T-helper 2 cell treated with Interferon-gamma antibody and Interleukin-4, amounts not matched to agents 100 ng/mL and 5 ng/mL, for 36 hours (primary cell): ENCODE measurements at regions not wholly inside any gene's neighbourhood (a gene's known extent, or its start where the extent isn't known, plus 50 kb on each side); places are given as distances from the start of the nearest gene placed in this dataset.
"Not testable (repeated sequence)": the region's sequence is repeated elsewhere in the genome, so short reads cannot be mapped to it uniquely, and the experiment has no call there.

Source experiments
- intact Hi-C: fragments of 100-400 bp; cut with micrococcal nuclease; formaldehyde crosslinking; loops from one replicate; pipeline ENCODE4 v1.15.1; 2023

GRCh38 chr9:25461416-25461815 lies 216.8 kb downstream of the TUSC1 start:
- intact Hi-C loops: no loop called here

DNA sequence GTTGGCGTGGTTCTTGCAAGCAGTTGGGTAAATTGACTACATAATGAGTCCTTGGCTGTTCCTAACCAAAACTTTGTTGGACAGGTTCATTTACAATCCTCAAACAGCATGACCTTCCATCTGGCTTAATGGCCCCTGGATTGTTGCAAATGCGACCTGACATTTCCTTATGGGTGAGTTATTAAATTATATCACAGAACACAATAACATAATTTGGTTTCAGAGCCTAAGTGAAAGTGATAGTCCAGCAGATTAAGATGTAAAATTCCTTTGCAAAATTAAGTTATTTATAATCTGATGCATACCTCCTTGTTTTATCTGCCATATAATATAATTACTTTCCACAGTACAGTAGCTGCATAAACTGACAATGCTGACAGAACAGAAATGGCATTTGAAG lies 224.4 kb downstream of the TUSC1 start:
- intact Hi-C loops: loop anchor here (1.0 kb wide), 1 partner anchor 8 kb away; no protein-coding TSS in a partner anchor

DNA sequence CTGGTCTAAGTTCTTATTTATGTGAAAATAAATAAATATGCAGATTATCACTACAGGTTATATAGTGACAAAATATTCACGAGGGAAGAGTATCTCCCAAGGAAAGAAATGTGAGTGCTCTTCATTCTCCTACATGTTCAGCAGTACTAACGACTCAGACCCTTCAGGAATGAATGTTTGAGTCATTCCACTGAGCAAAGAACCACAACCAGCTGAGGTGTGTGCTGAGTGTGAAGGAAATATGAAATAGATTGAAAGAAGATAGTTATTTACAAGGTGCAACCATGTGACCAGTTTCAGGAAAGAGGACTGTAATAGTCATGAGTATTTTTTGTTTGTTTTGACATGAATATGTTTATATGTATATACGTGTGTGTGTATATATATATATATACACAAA lies 228.7 kb downstream of the TUSC1 start:
- intact Hi-C loops: no loop called here

GRCh38 chr9:25445721-25446120 lies 232.5 kb downstream of the TUSC1 start:
- intact Hi-C loops: loop anchor here (1.0 kb wide), 1 partner anchor 9 kb away; no protein-coding TSS in a partner anchor

DNA sequence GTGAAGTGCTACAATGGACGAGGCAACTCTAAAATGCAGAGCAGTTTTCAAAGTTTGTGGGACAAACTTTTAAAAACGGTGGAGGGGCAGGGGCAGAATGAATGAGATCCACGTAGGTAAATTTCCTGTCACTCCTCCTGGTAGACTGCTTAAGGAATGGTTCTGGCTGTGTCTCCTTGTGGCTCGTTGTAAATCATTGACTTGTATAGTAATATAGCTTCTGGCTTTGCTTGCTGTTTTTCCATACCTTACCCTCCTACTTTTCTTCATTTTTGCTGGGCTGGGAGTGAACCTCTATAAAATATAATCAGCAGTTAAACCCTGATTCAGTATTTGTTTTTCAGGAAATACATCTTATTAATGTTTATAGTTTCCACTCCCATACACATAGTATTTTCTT lies 235.7 kb downstream of the TUSC1 start:
- intact Hi-C loops: no loop called here

GRCh38 chr9:25427898-25428297 lies 250.3 kb downstream of the TUSC1 start:
- intact Hi-C loops: no loop called here

DNA sequence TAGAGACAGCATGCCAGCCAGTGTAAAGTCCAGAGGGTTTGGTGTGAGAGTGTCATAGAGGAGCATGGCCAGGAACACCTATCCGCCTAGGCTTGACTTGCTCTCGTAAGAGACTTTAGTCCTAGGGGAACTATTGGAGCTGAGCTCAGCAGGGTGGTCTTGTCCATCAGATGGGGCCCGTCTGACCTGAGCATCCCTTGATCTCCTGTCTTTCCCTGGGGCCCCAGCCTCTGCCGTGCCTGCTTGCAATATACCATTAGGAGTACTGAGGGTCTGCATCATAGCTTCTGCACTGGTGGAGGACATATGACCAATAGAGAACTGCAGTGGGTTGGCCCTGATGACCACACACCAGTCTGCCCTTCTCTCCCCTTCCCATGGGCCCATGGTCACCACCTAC lies 251.0 kb downstream of the TUSC1 start:
- intact Hi-C loops: no loop called here

DNA sequence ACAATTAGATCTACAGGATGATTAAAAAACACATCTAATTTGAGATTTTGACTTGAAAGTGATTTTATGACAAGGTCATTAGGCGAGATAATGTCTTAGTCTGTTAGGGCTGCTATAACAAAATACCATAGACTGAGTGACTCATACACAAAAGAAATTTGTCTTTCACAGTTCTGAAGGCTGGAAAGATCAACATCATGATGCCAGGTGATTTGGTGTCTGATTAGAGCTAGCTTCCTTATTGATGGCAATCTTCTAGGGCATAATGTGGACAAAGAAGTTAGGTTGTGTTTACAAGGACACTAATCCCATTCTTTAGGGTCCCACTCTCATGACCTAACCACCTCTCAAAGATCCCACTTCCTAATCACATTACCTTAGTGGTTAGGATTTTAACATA lies 256.7 kb downstream of the TUSC1 start:
- intact Hi-C loops: no loop called here

DNA sequence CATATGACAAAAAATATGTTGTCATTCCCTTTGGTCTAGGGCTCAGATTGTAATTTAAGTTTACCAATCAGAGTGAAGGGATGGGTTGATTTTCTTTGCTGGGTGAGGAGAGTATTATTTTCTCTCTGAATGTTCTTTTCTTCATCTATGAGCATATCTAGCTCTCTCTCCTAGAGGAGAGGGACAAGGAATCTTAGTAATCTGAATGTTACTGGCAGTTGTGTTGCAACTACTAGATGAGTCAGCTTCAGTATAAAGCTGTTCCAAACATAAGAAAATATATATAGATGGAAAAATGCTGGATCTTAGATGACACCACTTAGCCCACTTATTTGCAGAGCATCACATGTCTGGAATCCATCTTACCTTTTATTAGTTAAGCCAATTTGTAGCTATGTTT lies 259.3 kb downstream of the TUSC1 start:
- intact Hi-C loops: no loop called here

DNA sequence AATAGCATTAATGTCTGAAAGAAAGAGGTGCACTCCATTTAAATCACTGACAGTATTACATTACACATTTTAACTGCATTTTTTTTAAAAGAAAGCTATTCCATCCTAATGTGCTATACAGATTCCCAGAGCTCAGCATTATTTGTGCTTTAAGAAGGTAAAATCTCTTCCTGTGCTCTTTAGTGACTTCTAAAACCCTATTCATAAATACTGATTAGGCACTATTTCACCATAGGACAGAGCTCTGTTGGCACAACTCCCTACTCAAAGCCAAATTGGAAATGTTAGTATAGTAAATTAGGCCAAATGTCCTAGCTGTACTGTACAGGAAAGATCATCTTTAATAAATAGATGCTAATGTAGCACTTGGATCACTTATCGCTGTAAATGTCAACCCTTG lies 262.5 kb downstream of the TUSC1 start:
- intact Hi-C loops: no loop called here

DNA sequence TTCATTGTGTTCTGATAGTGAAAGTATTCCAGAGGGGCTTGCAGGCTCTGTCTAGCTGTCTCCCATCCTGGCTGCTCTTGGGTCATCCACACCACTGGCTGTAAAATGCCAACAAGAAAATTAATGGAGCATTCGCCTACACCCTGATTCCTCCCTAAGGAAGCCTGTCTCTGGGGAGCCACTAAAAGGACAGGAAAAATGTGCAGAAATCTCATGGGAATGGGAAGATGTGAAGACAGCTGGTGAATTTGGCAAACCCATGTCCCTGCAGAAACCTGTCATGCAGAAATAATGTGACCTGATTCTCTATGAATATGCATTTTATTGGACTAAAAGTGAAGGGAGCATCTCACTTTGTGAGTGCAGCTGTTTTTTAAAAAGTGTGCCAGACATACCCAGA lies 265.6 kb downstream of the TUSC1 start:
- intact Hi-C loops: no loop called here

DNA sequence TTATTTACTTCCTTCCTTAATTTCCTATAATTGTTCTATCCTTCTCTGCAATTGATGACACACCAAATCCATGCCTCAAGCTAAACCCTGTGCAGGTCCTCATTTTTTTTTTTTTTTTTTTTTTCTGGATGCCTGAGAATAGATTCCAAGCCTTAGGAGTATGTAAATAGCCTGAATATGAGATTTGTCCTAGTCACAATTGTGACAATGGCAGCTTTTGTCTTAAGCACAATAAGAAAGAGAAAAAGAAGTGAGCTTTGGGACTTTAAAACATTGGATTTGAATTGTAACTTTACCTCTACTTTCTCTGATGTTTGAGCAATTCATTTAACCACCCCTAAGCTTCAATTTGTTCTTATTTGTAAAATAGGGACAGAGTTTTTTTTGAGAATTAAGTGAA lies 280.5 kb downstream of the TUSC1 start:
- intact Hi-C loops: no loop called here

DNA sequence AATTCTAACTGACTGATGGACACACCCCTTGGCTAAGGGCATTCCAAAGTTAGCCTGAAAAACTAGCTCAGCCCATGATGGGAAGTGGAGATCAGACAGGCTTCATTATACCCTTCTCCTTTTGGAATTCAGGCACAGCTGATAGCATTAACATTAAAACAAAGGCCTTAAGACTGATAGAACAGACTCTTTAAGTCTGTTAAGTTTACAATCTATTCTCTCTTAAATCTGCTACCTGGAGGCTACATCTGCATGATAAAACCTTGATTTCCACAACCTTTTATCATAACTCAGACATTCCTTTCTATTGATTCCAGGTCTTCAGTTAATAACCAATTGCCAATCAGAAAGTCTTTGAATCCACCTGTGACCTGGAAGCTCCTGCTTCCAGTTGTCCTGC lies 281.4 kb downstream of the TUSC1 start:
- intact Hi-C loops: no loop called here

DNA sequence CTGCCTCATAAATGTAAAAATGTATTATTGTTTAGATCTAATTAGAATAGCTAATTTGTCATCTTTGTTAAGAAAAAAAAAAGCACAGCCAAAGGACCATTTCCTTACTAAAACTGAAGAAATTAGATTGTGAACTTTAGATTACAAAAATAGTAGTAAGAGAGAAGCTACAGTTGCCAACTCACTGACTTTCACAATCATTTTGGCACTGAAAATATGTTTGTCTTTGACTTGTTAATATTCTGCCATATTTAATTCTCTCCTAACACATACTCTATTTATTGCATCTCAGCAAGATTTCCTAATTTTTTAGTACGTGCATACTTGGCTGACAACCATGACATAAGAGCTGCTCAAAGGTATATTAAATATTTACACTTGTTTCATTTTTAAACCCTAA lies 297.1 kb downstream of the TUSC1 start:
- intact Hi-C loops: no loop called here

- intact Hi-C loops: no loop called here
These were observed 301.2 kb downstream of the TUSC1 start for GRCh38 chr9:25377039-25377438.

DNA sequence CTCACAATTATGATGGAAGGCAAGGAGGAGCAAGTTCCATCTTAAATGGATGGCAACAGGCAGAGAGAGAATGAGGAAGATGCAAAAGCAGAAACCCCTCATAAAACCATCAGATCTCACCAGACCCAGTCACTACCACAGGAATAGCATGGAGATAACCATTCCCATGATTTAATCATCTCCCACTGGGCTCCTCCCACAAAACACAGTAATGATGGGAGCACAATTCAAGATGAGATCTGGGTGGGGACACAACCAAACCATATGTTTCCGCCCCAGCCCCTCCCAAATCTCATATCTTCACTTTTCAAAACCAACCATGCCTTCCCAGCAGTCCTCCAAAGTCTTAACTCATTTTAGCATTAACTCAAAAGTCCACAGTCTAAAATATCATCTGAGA lies 304.0 kb downstream of the TUSC1 start:
- intact Hi-C loops: no loop called here

GRCh38 chr9:25366906-25367305 lies 311.3 kb downstream of the TUSC1 start:
- intact Hi-C loops: no loop called here

- intact Hi-C loops: no loop called here
These were observed 324.5 kb downstream of the TUSC1 start for GRCh38 chr9:25353783-25354182.

DNA sequence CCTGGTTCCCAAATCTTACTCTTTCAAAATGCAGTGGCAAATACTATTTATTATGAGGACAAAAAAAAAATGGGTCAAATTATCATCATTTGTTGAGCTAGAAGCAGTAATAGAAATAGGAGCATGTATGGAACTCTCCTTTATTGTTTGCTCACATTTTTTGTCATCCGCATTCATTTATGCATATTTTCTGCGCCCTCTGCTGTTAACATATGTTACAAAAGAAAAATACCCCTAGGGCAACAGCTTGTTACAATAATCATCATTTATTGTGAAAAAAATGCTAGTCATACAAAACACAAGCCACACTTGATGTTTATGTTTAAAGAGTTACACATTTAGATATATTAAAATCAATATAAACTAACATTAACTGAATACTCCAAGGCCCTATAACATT lies 328.2 kb downstream of the TUSC1 start:
- intact Hi-C loops: no loop called here

GRCh38 chr9:25322142-25322541 lies 356.1 kb downstream of the TUSC1 start:
- intact Hi-C loops: no loop called here

DNA sequence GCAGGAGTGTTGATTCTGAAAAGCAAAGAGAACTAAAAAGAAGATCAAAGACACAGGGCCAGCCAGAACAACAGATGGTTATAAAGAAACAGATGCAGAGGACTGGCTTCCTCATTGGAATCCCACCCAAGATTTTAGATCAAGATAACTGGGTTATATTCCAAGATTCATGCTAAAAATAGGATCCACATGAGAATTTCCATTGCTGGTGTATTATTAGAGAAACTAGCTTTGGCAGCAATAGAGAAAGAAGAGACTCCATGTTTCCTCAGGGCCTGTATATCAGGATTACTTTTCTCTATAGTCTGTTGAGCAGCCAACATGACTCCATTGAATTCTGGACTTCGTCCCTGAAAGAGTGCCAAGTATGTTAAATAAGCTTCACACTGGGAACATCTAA lies 367.3 kb downstream of the TUSC1 start:
- intact Hi-C loops: loop anchor here (5.0 kb wide), 1 partner anchor 51 kb away; no protein-coding TSS in a partner anchor

DNA sequence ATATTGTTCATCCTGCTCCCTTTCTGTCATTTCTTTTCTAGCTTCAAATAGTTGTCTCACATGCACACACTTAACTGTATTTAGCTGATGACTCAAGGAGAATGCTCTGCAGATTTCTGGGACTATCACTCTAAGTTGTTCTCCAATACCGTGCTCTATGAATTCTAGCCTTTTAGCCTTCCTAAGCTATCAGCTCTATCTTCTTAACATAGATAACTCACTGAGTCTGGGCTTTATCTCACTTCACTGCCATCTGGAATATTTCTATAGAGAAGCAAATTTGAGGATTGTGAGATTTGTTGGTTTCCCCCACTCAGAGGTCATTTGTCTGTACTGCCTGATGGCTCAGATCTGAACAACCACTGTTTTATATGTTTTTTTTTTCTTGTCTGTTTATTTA lies 369.7 kb downstream of the TUSC1 start:
- intact Hi-C loops: loop anchor here (10.0 kb wide), 1 partner anchor 64 kb away; no protein-coding TSS in a partner anchor

- intact Hi-C loops: loop anchor here (10.0 kb wide), 1 partner anchor 58 kb away; no protein-coding TSS in a partner anchor
These were observed 375.6 kb downstream of the TUSC1 start for GRCh38 chr9:25302601-25303000.

DNA sequence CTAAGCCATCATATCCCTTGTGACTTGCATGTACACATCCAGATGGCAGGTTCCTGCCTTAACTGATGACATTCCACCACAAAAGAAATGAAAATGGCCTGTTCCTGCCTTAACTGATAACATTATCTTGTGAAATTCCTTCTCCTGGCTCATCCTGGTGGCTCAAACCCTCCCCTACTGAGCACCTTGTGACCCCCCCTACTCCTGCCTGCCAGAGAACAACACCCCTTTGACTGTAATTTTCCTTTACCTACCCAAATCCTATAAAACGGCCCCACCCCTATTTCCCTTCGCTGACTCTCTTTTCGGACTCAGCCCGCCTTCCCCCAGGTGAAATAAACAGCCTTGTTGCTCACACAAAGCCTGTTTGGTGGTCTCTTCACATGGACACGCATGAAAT lies 390.0 kb downstream of the TUSC1 start:
- intact Hi-C loops: not testable (repeated sequence)
